Upper lobe of left lung (tissue), 4 donors: ENCODE measurements at regions not wholly inside any gene's neighbourhood (a gene's known extent, or its start where the extent isn't known, plus 50 kb on each side); places are given as distances from the start of the nearest gene placed in this dataset.

Experiments
- EP300 ChIP-seq, 4 donors: sonication (generic); formaldehyde crosslinking; IDR thresholded peaks; one replicate each; pipeline ENCODE4 v1.5.1; 2017; ENCODE audit warnings: antibody characterized with exemption in 4 of 4, control low read depth in 2 of 4
- POLR2A ChIP-seq, 4 donors: fragments of 450-650 bp; IDR thresholded peaks; one replicate each; pipeline ENCODE4 v1.5.1; 2016 to 2017; ENCODE audit warnings: antibody characterized with exemption in 4 of 4, mild to moderate bottlenecking in 2 of 4
- POLR2AphosphoS5 ChIP-seq, 2 donors: sonication (generic); formaldehyde crosslinking; IDR thresholded peaks; one replicate each; pipeline ENCODE4 v1.5.1; 2017; ENCODE audit warnings: antibody characterized with exemption in 2 of 2
- TF ChIP-seq, protein P1 (sequence below), 6 experiments: fragments of 450-650 bp in 4 of 6; fragments of 200-600 bp in 2 of 6; sonication (generic) in 2 of 6; IDR thresholded peaks; one replicate each; pipeline ENCODE4 v1.5.1; 2016 to 2019; ENCODE audit warnings: antibody characterized with exemption in 6 of 6

DNA sequence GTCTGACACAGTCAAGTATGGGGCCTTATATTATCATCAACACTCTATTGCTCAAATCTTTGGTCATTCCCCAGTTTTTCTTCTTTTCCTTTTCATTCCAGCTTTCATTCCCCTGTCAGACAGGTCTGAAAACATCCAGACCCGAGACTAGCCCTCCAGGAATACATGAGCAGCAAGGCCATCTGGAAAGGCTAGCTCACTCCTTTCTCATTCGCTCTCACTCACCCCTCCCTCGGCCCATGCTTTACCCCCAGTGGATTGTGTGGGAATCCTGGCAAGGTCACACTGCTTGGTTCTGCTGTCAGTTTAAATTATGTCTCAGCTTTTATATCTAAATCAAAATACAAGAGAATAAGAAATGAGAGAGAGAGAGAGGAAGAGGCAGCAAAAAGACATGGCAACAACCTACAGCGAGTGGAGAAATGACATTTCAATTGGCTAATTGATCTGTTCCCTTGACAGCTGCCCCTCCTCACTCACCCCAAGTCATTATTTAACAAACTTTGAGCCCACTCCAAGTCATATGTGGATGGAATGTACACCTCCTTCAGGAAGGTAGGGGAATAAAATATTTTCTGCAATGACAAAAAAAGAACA lies 962.2 kb downstream of the TUSC7 start:
- TF ChIP-seq POLR2A (IDR thresholded peaks at IDR 0.05) (no peak), EP300 (IDR thresholded peaks at IDR 0.05) (no peak), POLR2AphosphoS5 (IDR thresholded peaks at IDR 0.05) (no peak)
- TF ChIP-seq, protein P1, sequence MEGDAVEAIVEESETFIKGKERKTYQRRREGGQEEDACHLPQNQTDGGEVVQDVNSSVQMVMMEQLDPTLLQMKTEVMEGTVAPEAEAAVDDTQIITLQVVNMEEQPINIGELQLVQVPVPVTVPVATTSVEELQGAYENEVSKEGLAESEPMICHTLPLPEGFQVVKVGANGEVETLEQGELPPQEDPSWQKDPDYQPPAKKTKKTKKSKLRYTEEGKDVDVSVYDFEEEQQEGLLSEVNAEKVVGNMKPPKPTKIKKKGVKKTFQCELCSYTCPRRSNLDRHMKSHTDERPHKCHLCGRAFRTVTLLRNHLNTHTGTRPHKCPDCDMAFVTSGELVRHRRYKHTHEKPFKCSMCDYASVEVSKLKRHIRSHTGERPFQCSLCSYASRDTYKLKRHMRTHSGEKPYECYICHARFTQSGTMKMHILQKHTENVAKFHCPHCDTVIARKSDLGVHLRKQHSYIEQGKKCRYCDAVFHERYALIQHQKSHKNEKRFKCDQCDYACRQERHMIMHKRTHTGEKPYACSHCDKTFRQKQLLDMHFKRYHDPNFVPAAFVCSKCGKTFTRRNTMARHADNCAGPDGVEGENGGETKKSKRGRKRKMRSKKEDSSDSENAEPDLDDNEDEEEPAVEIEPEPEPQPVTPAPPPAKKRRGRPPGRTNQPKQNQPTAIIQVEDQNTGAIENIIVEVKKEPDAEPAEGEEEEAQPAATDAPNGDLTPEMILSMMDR (IDR thresholded peaks at IDR 0.05) = no peak
